SK-N-SH treated with all-trans-retinoic acid at 6 μM for 48 hours (cell line): ENCODE measurements at regions not wholly inside any gene's neighbourhood (a gene's known extent, or its start where the extent isn't known, plus 50 kb on each side); places are given as distances from the start of the nearest gene placed in this dataset.

ENCODE experiments used
- ATAC-seq: fragments of 200-7000 bp; cut with Tn5 transposase; 3 replicates; pipeline ENCODE4 v1.9.1; 2020; ENCODE audit warnings: mild to moderate bottlenecking, moderate library complexity
- ARNTL ChIP-seq: fragments of 450-650 bp; formaldehyde crosslinking; IDR thresholded peaks from 2 replicates; pipeline ENCODE4 v1.5.0; 2020; ENCODE audit warnings: low read depth, mild to moderate bottlenecking, moderate library complexity, borderline replicate concordance
- BACH2 ChIP-seq: fragments of 250-450 bp; sonication (Bioruptor Pico); IDR thresholded peaks from 2 replicates; pipeline ENCODE4 v1.9.0; 2021; ENCODE audit warnings: mild to moderate bottlenecking, borderline replicate concordance
- CREB5 ChIP-seq: fragments of 250-450 bp; sonication (Bioruptor Pico); IDR thresholded peaks from 2 replicates; pipeline ENCODE4 v1.5.1; 2020; ENCODE audit warnings: low read depth, mild to moderate bottlenecking, moderate library complexity
- CSDC2 ChIP-seq: fragments of 250-450 bp; sonication (Bioruptor Pico); IDR thresholded peaks from 2 replicates; pipeline ENCODE4 v1.5.0; 2020; ENCODE audit warnings: mild to moderate bottlenecking, moderate library complexity
- CSRNP3 ChIP-seq: fragments of 250-450 bp; sonication (Bioruptor Pico); IDR thresholded peaks from 2 replicates; pipeline ENCODE4 v1.5.1; 2021; ENCODE audit warnings: mild to moderate bottlenecking, moderate library complexity
- ESRRG ChIP-seq: fragments of 250-450 bp; sonication (Bioruptor Pico); IDR thresholded peaks from 2 replicates; pipeline ENCODE4 v1.6.1; 2021; ENCODE audit warnings: mild to moderate bottlenecking
- GLIS3 ChIP-seq: fragments of 250-450 bp; sonication (Bioruptor Pico); IDR thresholded peaks from 2 replicates; pipeline ENCODE4 v1.5.0; 2020; ENCODE audit warnings: mild to moderate bottlenecking, moderate library complexity
- ISL1 ChIP-seq: fragments of 250-450 bp; sonication (Bioruptor Pico); IDR thresholded peaks from 2 replicates; pipeline ENCODE4 v2.1.2; 2022; ENCODE audit warnings: mild to moderate bottlenecking, moderate library complexity
- OSR1 ChIP-seq: fragments of 250-450 bp; sonication (Bioruptor Pico); IDR thresholded peaks from 2 replicates; pipeline ENCODE4 v1.8.0; 2022; ENCODE audit warnings: moderate library complexity, mild to moderate bottlenecking, inconsistent platforms
- PATZ1 ChIP-seq: fragments of 250-450 bp; sonication (Bioruptor Pico); IDR thresholded peaks from 2 replicates; pipeline ENCODE4 v1.8.0; 2020; ENCODE audit warnings: mild to moderate bottlenecking, moderate library complexity, borderline replicate concordance
- PPARA ChIP-seq: fragments of 250-450 bp; sonication (Bioruptor Pico); IDR thresholded peaks from 2 replicates; pipeline ENCODE4 v1.5.0; 2020; ENCODE audit warnings: mild to moderate bottlenecking, borderline replicate concordance
- RARB ChIP-seq: fragments of 250-450 bp; sonication (Bioruptor Pico); IDR thresholded peaks from 2 replicates; pipeline ENCODE4 v1.8.0; 2021; ENCODE audit warnings: mild to moderate bottlenecking, moderate library complexity
- SNAI2 ChIP-seq: fragments of 250-450 bp; sonication (Bioruptor Pico); IDR thresholded peaks from 2 replicates; pipeline ENCODE4 v1.5.0; 2020; ENCODE audit warnings: mild to moderate bottlenecking, moderate library complexity
- TCF4 ChIP-seq: fragments of 250-450 bp; sonication (Bioruptor Pico); IDR thresholded peaks from 2 replicates; pipeline ENCODE4 v1.8.0; 2021; ENCODE audit warnings: mild to moderate bottlenecking, moderate library complexity, borderline replicate concordance
- TOX ChIP-seq: fragments of 250-450 bp; sonication (Bioruptor Pico); IDR thresholded peaks from 2 replicates; pipeline ENCODE4 v1.8.0; 2021; ENCODE audit warnings: mild to moderate bottlenecking, moderate library complexity, borderline replicate concordance
- TSHZ2 ChIP-seq: fragments of 250-450 bp; sonication (Bioruptor Pico); IDR thresholded peaks from 2 replicates; pipeline ENCODE4 v1.5.0; 2020; ENCODE audit warnings: mild to moderate bottlenecking, moderate library complexity
- ZC3H10 ChIP-seq: fragments of 250-450 bp; sonication (Bioruptor Pico); IDR thresholded peaks from 2 replicates; pipeline ENCODE4 v1.5.1; 2021; ENCODE audit warnings: mild to moderate bottlenecking, moderate library complexity
- ZFP3 ChIP-seq: fragments of 250-450 bp; sonication (Bioruptor Pico); IDR thresholded peaks from 2 replicates; pipeline ENCODE4 v1.5.0; 2020; ENCODE audit warnings: mild to moderate bottlenecking, moderate library complexity
- ZFP30 ChIP-seq: fragments of 450-650 bp; formaldehyde crosslinking; IDR thresholded peaks from 2 replicates; pipeline ENCODE4 v1.5.0; 2022; ENCODE audit warnings: mild to moderate bottlenecking, moderate library complexity
- ZNF8 ChIP-seq: fragments of 450-650 bp; formaldehyde crosslinking; IDR thresholded peaks from 2 replicates; pipeline ENCODE4 v1.5.0; 2020; ENCODE audit warnings: mild to moderate bottlenecking, moderate library complexity

GRCh38 chr9:30197954-30198353, 2186.5 kb upstream of the ACO1 start:
- ATAC-seq, result no peak
- TF ChIP-seq RARB (no peak), ZFP3 (no peak), ESRRG (CRISPR knock-in tag) (no peak), TSHZ2 (CRISPR knock-in tag) (no peak), ZFP30 (CRISPR knock-in tag) (no peak), OSR1 (no peak), ISL1 (no peak), CSRNP3 (CRISPR knock-in tag) (no peak), ZNF8 (no peak), BACH2 (CRISPR knock-in tag) (no peak), PPARA (CRISPR knock-in tag) (no peak), CSDC2 (CRISPR knock-in tag) (no peak), GLIS3 (CRISPR knock-in tag) (no peak), TOX (no peak), ARNTL (CRISPR knock-in tag) (no peak), ZC3H10 (no peak), TCF4 (CRISPR knock-in tag) (no peak)

GRCh38 chr9:30198463-30199309, 2185.8 kb upstream of the ACO1 start:
- TF ChIP-seq ISL1, result no peak
- no peak for TF ChIP-seq CREB5
- TF ChIP-seq ZFP3, result no peak
- no peak for TF ChIP-seq SNAI2 (CRISPR knock-in tag)
- ATAC-seq, result no peak

GRCh38 chr9:30201024-30201423, 2183.4 kb upstream of the ACO1 start:
- no peak for TF ChIP-seq ESRRG (CRISPR knock-in tag)
- no peak for TF ChIP-seq ZFP3
- no peak for TF ChIP-seq OSR1
- TF ChIP-seq SNAI2 (CRISPR knock-in tag), result no peak
- no peak for TF ChIP-seq PATZ1 (CRISPR knock-in tag)
- TF ChIP-seq CSDC2 (CRISPR knock-in tag), result no peak
- ATAC-seq, result no peak

- no peak for TF ChIP-seq BACH2 (CRISPR knock-in tag)
- ATAC-seq, result no peak
These were observed 2149.4 kb upstream of the ACO1 start for GRCh38 chr9:30235068-30235467.

GRCh38 chr9:30235564-30235963, 2148.9 kb upstream of the ACO1 start:
- no peak for ATAC-seq
- no peak for TF ChIP-seq SNAI2 (CRISPR knock-in tag)
- TF ChIP-seq ESRRG (CRISPR knock-in tag), result no peak
- TF ChIP-seq OSR1, result no peak
